GM18907 (cell line): ENCODE measurements at regions not wholly inside any gene's neighbourhood (a gene's known extent, or its start where the extent isn't known, plus 50 kb on each side); places are given as distances from the start of the nearest gene placed in this dataset.

Experiments used
- ATAC-seq: cut with Tn5 transposase; IDR thresholded peaks from one replicate; pipeline ENCODE4 v1.9.1; 2021; ENCODE audit warnings: mild to moderate bottlenecking, moderate library complexity; ENCODE audit not compliant: unreplicated experiment

DNA sequence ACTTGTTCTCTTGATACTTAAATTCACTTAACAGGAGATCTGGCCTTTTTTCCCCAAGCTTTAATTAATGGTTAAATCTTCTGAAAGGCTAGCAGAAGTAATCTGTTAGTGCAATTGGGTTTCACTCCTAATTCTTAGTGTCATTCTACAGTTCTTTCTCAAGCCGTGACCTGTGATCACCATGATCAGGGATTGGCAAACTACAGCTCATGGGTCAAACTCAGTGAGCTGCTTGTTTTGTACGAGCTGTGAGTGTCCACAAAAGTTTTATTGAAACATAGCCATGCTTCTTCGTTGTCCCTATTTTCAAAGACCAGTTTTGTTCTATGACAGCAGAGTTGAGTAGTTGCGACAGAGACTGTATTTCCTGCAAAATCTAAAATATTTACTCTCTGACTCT is 109.4 kb upstream of the KCNJ15 start:
- no peak for ATAC-seq

DNA sequence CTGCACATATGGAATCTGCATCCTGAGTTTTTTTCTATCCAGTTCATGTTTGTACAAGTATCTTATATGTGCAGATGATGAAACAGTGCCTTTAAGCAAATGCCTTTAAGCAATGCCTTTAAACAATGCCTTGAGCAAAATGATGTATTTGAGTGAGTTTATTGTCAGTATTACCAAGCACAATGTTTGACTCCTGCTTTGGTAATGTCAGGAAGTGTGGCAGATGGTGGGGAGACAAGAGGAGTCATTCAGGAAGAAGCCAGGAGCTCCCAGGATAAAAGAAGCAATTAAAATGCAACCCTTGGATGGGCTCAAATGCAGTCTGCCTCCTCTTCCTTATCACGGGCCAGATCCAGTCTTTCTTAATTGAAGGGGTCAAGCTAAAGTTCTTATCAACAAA is 108.7 kb upstream of the KCNJ15 start:
- no peak for ATAC-seq

DNA sequence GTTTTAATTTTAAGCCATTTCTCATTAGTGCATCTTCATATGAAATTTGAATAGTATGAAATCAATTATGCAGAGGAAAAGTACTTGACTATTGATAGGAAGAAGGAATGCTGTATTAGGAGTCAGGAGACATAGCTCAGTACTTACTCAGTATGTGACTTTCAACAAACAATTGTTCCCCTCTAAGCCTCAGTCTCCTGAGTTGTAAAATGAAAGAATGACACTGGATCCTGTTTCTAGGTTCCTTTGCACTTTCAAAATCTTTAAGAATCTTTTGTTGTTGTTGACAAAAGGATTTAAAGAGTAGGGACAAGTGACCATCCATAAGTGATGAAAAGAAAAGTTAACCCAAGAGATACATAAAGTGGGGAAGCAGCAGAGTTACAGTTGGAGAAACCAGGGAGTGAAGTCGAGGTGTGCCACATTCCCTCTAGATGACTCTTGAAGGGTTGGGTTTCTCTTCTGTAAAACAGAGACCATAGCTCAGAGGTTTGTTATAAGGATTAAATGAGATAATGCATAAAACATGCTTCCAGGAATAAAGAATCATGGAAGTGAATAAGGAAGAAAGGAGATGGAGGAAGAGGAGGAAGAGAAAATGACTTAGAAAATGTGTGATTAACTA is 105.7 kb upstream of the KCNJ15 start:
- no peak for ATAC-seq

DNA sequence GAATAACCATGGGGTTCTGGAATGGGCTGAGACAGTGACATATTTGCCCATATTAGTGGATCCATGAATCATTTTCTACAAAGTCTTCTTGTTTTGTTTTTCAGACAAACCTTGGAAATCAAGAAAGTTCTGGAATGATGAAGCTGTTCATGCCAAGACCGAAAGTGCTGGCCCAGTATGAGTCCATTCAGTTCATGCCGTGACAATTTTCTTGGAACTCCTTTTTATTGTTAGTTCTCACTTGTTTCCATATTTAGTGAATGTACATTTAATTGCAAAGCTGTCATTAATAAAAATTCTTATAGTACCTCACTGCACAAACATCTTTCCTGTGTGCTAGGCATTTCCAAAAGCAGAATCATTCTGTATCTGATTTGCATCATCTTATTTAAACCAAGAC is 100.6 kb upstream of the KCNJ15 start:
- no peak for ATAC-seq

DNA sequence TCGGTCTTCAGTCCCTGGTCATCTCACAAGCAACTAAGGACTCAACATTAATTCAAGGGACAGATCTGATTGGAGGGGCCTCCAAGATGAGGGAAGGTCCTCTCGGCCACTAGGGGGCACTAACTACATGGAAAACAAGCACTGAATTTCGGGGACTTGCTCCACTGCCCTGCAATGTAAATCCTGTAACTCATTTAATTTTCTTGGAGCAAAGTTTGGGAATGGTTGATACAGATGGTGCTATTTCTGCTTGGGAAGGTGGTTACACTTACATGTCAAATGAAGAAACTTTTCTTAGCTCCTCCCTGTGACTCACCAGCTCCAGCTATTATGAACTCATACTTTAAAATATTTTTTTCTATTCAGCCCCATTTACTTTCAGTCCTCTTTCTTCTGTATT is 97.4 kb upstream of the KCNJ15 start:
- ATAC-seq = peak; percentile 51

DNA sequence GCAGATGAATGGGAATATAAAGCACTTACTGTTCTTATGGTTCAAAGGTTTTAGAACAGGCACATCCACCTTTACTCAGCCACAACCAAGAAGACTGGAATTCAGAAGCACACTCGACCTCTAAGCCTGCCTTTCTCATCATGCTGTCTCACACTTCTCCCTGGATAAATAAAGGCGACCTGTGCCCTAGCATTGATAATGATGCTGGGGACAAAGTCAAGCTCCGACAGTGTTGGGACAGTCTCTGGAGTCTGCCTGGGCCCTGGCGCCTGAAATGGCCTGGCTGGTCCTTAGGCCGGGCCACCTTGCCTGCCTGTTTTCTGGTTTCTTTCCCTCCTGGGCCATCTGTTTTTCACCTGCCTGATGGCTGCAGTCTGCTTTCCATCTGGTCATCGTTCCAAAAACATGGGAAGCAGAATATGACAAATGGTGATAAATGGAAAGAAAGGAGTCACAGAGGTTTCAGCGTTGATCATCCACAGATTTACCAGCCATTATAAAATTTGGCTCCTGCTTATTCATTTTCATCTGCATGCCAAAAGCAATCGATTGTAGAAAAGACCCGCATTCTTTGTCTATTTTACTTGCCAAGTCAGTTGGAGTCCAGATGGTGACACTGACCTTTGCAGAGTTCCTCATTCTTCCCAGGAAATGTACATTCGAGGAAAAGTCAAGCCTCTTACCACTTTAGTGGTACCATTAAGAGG is 91.2 kb upstream of the KCNJ15 start:
- ATAC-seq = no peak

DNA sequence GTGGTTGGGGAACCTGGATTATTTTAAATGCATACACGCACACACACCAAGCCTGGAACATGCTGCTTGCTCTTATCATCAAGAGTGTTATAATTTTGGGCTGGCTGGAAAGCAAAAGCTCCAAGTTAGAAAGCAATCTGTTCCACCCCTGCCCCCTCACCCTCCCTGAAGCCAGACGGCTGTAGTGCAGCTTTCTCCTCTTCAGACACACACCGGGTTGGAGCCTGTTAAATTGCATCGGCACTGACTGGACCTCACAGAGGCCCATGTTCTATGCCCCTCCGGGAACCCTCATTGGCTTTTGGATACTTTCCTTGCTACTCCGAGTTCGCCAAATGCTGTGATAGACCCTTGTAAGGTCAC is 90.6 kb upstream of the KCNJ15 start:
- no peak for ATAC-seq

DNA sequence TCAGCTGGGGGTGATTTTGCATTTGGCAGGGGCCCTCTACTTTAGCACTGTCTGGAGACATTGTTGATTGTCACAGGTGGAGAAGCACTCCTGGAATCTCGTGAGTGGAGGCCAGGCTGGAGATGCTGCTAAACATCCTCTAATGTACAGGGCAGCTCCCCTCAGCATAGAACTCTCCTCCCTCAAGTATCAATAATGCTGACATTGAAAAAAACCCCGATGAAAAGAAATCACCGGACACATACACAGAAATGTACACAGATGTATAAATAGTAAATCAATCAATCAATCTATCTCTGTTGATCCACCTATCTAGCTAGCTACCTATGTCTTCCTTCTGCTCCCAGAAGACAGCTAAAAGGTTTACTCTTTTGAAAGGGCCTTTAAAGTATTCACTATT is 89.4 kb upstream of the KCNJ15 start:
- ATAC-seq = no peak

DNA sequence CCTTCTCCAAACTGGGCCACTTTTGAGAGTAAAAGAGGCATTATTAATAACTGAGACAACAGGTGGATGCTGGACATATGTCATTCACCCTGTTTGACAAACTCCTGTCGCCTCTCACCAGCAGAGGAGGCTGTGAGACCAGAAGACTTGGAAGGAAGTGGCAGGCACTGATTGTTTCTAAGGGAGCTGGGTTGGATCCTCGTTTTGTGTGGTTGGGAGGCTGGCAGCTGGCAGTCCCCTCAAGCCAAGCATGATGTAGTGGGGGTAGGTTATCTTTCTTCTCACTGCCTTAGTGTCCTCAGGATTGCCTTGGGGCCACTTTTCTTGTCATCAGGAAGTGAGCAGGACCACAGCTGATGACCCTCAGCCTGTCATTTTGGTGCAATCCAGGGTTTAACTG is 86.5 kb upstream of the KCNJ15 start:
- no peak for ATAC-seq

DNA sequence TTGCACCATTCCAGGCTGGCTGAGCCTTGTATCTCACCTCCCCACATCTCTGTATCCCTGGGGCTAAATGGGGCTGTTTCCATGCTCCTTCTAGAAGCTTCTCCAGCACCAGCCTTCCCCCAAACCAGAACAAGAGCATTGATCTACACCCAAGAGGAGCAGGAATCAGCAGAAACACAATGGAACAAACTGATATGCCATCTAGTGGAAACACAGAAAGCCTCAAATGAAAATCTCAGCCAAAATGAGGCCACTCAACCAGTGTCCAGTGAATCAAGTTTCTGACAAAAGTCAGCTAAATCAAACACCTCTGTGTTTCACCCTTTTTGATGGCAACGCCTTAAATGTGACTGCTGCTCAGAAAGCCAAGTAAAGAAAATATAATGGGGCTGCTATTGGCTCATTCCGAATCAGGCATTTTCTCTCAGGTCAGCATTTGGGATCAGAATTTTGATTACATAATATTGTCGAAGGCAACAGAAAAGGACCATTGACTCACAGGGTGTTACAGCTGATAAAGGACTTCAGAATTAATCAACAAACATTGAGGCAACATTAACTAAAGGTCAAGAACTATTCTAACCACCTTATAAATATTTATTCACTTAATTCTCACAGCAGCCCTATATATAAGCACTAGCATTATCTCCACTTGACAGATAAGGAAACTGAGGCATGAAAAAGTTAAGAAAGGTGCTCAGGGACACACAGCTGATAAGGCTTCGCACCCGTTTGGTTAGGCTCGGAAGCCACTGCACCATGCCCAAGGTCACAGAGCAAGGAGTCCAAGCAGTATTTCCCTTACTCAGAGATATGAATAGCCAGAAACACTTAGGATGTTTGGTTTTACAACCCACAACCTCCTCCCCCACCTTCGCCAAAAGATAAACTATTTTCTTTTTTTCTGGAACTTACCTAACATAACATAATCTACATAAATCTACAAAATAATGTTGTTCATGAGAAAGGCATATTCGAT is 85.8 kb upstream of the KCNJ15 start:
- ATAC-seq = no peak

DNA sequence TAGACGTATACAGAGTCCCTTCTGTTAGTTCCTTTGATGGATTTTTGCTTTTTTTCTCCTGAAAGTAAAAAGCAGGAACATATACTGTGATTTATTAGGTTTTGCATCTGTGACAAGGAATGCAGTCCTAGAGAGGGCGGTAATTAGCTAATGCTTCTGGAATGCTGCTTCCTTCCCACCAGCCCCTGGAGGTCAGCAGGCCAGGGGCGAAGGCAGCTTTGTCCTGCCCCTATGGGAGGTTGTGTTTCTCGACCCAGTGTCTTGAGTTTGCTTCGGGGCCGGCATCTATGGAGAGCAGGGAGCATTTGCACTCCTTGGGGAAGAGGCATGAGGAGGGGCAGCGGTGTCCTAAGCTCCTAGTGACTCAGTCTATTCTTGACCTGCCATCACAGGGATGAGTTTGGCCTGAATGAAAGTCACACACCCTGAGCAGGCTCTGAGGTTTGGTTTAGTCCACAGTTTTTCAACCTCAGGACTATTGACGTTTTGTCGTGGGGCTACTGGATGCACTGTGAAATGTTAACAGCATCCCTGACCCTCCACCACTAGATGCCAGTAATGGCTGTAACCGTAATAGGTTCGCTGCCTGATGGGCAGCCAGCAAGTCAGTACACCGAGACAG is 85.0 kb upstream of the KCNJ15 start:
- ATAC-seq = no peak

DNA sequence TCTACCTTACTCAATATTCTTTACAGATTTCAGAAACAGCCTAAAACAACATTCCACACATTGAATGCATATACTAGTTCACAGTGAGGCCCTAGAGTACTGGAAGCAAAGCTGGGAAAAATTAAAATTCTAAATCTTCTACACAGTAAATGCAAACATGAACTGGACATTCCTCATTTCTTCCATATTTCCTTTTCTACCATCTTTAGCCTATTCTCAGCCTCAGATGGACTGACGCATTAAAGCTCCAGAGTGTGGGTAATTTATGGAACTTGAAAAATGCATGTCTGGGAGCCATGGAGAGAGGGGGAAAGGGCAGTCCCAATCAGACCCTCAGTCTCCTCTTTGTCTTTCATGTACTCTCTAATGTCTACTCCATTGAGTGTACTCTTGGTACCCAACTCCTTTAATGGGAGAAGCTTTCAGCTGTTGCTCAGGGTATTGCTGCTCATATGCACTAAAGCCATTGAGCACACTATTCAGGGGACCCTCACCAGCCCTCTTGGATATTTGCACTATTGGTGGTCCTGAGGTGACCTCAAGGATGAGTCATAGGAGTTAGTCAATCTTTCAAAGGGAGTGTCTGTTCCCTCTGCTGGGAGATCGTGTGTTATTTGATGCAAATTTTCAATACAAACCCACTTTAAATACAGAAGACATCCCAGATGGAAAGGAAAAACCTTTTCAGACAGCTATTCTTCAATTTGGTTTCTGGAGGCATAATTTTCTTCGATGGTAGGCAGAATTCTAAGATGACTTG is 83.3 kb upstream of the KCNJ15 start:
- no peak for ATAC-seq

DNA sequence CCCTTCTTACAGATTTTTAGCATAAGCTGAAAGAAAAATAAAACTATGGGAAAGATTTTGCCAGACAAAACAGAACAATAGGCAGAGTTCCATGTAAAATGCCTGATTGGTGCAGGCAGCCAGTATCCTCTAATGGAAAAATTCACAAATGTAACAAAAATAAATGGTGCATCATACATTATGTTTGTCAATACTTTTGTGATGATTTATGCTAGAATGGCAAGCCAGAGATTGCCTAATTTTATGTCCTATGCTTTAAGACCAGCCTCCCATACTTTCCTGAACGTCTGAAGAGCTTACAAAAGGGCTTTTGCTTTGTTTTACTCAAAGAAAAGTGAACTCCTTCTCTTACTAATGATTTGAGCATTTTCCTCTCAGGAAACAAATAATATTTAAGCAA is 81.5 kb upstream of the KCNJ15 start:
- no peak for ATAC-seq

DNA sequence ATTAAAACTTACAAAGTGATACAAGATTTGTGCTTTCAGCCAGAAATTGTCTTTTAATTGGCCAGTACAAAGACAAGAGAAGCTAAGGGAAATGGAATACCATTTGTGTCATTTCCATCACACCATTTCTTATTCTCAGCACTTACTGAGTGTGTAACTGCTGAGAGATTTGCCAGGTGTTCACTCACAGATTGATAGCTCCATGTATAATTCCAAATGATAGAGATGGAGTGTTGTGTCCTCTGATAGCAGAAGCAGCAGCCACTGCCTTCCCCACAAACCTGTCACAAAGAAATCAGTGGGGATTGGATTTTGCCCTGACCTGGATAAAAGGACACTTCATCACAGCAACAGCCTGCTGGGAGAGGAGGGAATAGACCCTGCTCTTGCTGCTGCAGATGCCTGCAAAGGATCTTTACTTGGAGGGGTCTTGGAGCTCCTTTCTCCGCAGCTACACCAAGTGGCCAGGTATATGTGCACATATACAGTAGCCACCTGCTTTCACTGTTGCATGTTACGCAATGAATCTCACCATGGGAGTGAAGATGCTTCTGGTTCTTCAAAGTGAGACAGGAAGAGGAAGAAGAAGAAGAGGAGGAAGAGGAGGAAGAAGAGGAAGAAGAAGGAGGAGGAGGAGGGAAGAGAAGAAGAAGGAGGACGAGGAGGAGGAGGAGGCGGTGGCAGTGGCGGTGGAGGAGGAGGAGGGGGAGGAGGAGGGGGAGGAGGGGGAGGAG is 78.7 kb upstream of the KCNJ15 start:
- no peak for ATAC-seq

DNA sequence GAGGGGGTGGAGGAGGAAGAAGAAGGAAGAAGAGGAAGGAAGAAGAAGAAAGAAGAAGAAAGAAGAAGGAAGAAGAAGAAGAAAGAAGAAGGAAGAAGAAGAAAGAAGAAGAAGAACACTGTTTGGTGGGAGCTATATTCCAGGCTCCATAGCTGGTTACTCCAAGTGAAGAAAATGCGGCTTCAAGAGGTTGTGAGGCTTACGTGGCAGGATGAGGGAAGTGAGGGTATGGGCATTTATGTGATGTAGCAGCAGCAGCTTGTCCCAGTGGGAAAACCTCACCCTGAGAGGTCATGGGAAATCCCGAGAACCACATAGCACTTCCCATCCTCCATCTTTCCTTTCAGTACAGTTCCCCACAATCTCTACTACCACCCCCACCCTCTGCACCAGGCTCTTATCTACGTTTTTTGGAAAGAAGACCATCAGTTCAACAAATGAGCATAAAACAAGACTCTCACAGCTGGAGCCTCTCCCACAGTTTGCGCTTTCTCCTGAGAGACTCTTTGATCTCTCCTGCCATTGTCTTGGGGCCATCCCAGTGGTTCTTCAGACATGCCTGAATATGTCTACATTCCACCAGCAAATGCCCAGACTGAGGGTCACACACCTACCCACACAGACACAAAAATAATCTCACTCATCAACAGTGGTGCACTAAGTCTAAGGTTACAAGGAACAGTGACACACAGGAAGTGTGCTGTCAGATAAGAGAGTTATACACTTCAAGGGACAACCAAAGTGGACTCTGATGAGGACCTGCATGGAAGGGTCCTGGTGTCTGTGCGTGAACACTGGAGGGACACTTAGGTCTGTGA is 77.9 kb upstream of the KCNJ15 start:
- ATAC-seq = no peak

DNA sequence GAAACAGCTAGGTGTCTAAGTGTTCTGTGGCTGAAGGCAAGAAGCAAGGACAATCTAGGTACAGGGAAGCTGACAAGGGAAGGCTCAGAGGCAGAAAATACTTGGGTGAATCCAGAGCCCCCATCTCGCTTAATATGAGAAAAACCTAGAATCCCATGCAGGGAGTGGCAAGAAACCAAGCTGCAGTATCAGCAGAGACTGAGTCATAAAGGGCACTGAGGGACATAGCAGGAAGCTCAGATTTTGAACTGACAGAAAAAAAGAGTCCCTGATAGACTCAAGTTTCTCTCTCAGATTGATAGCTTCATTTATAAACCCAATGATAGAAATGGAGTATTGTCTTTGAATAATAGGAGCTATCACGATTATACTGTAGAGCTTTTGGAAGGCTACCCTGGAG is 77.3 kb upstream of the KCNJ15 start:
- no peak for ATAC-seq

DNA sequence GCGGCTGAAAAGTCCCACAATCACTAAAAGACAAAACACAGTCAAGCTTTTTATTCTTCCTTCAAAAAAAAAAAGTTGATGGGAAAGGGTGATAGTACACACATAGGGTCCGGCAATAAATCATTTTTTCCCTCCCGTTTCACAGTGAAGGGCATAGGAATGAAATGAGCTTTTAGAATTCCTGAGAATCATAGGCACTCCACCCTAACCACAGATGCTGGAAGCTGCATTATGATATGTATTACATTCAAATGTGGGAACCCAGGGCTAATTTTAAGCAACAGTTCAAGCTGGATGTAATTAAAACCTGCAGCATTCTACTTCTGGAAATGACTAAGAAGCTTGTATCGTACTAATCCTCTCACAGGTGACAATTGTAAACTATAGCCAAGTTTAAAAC is 75.7 kb upstream of the KCNJ15 start:
- ATAC-seq = no peak

DNA sequence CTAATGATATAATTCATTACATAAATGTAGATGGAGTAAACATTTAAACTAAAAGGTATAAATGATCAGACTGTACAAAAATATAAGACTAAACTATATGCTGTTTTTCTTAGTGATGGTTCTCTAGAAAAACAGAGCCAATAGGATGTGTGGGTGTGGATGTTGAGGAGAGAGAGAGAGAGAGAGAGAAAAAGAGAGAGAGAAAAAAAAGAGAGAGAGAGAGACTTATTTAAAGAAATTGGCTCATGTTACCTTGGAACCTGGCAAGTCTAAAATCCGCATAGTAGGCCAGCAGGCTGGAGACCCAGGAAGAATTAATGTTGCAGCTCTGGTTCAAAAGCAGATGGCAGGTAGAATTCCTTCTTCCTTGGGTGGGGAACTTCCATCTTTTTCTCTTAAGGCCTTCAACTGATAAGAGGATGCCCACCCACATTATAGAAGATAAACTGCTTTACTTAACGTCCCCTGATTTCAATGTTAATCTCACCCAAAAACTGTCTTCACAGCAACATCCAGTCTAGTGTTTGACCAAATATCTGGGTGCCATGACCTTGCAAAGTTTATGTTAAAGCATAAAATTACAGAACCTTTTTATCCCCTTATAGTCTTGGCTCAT is 74.3 kb upstream of the KCNJ15 start:
- ATAC-seq = no peak

DNA sequence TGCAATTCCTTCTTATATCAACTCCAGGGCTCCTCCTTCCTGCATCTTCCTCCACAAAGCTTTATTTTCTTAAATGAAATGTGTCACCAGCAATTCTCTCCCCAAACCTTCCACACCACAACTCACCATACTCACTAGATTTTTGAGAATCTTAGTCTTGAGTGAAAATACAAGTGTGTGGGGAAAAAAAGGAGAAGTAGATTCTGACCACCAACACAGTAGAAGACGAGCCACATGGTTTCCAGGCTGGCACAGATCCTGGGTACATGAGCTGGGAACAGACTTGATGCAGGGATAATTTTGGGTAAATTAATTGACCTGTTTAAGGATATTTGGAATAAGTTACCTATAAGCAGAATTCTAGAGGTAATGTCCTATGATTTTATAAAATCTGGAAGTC is 72.8 kb upstream of the KCNJ15 start:
- ATAC-seq = no peak
